Endodermal cell (in vitro differentiated cells): ENCODE measurements at regions not wholly inside any gene's neighbourhood (a gene's known extent, or its start where the extent isn't known, plus 50 kb on each side); places are given as distances from the start of the nearest gene placed in this dataset.
A peak's percentile ranks its signal among the peaks of the same experiment; 100 is the strongest.

Source experiments
- DNase-seq: peaks from one replicate; pipeline ENCODE4 v3.0.0-alpha.2; 2017
- H3K27ac ChIP-seq: 2 replicates; pipeline ENCODE4 v1.5.1; 2013; ENCODE audit warnings: mild to moderate bottlenecking, low read depth, low read length, moderate library complexity
- H3K27me3 ChIP-seq: 2 replicates; pipeline ENCODE4 v1.6.1; 2013; ENCODE audit warnings: mild to moderate bottlenecking, low read length, moderate library complexity; ENCODE audit not compliant: insufficient read depth, control insufficient read depth, poor library complexity, severe bottlenecking
- H3K36me3 ChIP-seq: 2 replicates; pipeline ENCODE4 v1.7.0; 2013; ENCODE audit warnings: mild to moderate bottlenecking, low read length, moderate library complexity; ENCODE audit not compliant: control insufficient read depth, insufficient read depth
- H3K4me1 ChIP-seq: one replicate; pipeline ENCODE4 v1.7.0; 2013; ENCODE audit warnings: low read length; ENCODE audit not compliant: control insufficient read depth, insufficient read depth
- H3K4me3 ChIP-seq: 2 replicates; pipeline ENCODE4 v1.5.1; 2013; ENCODE audit warnings: mild to moderate bottlenecking, low read length, moderate library complexity
- H3K9ac ChIP-seq: 2 replicates; pipeline ENCODE4 v1.6.1; 2013; ENCODE audit warnings: mild to moderate bottlenecking, low read length, moderate library complexity; ENCODE audit not compliant: poor library complexity, severe bottlenecking; ENCODE audit errors: extremely low read depth
- H3K9me3 ChIP-seq: 2 replicates; pipeline ENCODE4 v1.6.1; 2013; ENCODE audit warnings: mild to moderate bottlenecking, low read length, moderate library complexity; ENCODE audit not compliant: control insufficient read depth
- H3K27ac Mint-ChIP-seq: 2 replicates; pipeline ENCODE4 v1.8.0; 2020; ENCODE audit warnings: mixed read lengths
- H3K27me3 Mint-ChIP-seq: 2 replicates; pipeline ENCODE4 v1.8.0; 2021; ENCODE audit warnings: mild to moderate bottlenecking, mixed read lengths; ENCODE audit not compliant: insufficient read depth
- H3K36me3 Mint-ChIP-seq: 2 replicates; pipeline ENCODE4 v1.8.0; 2020; ENCODE audit warnings: low read depth, mixed read lengths
- H3K4me1 Mint-ChIP-seq: 2 replicates; pipeline ENCODE4 v1.8.0; 2020; ENCODE audit warnings: mixed read lengths
- H3K4me3 Mint-ChIP-seq: 2 replicates; pipeline ENCODE4 v1.8.0; 2020; ENCODE audit warnings: mild to moderate bottlenecking, moderate library complexity, mixed read lengths
- H3K9me3 Mint-ChIP-seq: 2 replicates; pipeline ENCODE4 v1.8.0; 2020; ENCODE audit warnings: mild to moderate bottlenecking, mixed read lengths
- WGBS, 2 experiments: methylation state at CpG; one replicate each; pipeline versions ENCODE4 v1.1.5 to v1.1.7; 2013; ENCODE audit warnings: missing lambda C conversion rate in 2 of 2, mixed read lengths in 1 of 2; ENCODE audit not compliant: insufficient coverage in 1 of 2, insufficient read length in 1 of 2; 5-methylcytosine and 5-hydroxymethylcytosine counted together
- TF ChIP-seq, protein P1 (sequence below): fragments of 200-600 bp; sonication (generic); conservative IDR thresholded peaks from 2 replicates; pipeline ENCODE4 v1.5.0; 2021; ENCODE audit warnings: antibody characterized with exemption, mild to moderate bottlenecking

DNA sequence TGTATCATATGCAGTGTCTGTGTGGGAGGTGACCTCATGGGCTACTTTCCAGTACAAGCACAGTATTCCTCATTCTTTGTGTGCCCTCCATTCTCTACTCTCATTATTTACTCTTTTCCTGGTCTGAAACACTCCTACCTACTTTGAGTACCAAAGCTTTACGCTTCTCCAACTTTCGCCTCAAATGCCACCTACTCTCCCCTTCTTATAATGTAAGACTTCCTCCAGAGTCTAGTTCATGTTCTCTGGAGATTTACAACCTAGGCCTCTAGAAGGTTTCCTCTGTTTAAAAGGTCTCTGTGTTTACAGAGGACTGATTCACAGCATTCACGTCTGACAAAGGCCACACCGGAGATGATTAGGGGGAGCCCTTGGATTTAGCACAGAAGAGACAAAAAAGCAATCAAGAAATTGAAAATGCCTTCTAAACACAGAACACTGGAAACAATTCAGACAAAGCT is 302.0 kb downstream of the KLF12 start:
- Mint-ChIP-seq H3K4me1 (peaks cover 24% of the 10 kb centered on the region), H3K9me3 (no peaks in the 10 kb centered on the region), H3K27ac (peak overlapping the region; percentile 42), H3K27me3 (no peaks in the 10 kb centered on the region), H3K4me3 (no peak overlapping the region), H3K36me3 (no peaks in the 10 kb centered on the region)
- no peak for DNase-seq
- Histone ChIP-seq H3K27me3 (no peaks in the 10 kb centered on the region), H3K36me3 (no peaks in the 10 kb centered on the region), H3K4me3 (no peak overlapping the region), H3K4me1 (peaks cover 6% of the 10 kb centered on the region), H3K9me3 (no peaks in the 10 kb centered on the region), H3K27ac (no peak overlapping the region), H3K9ac (no peak overlapping the region)
- TF ChIP-seq, protein P1, sequence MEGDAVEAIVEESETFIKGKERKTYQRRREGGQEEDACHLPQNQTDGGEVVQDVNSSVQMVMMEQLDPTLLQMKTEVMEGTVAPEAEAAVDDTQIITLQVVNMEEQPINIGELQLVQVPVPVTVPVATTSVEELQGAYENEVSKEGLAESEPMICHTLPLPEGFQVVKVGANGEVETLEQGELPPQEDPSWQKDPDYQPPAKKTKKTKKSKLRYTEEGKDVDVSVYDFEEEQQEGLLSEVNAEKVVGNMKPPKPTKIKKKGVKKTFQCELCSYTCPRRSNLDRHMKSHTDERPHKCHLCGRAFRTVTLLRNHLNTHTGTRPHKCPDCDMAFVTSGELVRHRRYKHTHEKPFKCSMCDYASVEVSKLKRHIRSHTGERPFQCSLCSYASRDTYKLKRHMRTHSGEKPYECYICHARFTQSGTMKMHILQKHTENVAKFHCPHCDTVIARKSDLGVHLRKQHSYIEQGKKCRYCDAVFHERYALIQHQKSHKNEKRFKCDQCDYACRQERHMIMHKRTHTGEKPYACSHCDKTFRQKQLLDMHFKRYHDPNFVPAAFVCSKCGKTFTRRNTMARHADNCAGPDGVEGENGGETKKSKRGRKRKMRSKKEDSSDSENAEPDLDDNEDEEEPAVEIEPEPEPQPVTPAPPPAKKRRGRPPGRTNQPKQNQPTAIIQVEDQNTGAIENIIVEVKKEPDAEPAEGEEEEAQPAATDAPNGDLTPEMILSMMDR, result no peak
- 65 to 73% methylated on average over 3 to 4 of the region's 4 CpGs for WGBS, 2 experiments

DNA sequence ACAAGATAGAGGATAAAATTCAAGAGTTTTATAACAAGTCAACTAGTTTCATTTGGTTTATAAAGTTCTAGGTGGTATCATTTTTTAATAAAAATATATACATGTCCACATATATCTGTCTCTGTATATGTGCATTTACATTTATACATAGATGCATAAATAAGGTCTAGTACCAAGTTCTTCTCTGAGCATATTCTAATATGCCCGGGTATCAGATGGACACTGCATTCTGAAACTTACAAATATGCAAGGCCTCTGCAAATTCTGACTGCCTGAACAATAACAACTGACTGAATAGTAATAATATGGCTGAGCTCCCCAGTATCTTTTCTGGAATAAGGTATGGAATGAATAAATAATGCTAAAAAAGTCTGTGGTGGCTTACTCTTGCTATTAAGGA is 304.8 kb downstream of the KLF12 start:
- peaks cover 7% of the 10 kb centered on the region for H3K36me3 Mint-ChIP-seq
- no peak overlapping the region for H3K27ac Mint-ChIP-seq
- H3K27me3 Mint-ChIP-seq, result no peaks in the 10 kb centered on the region
- peaks cover 21% of the 10 kb centered on the region for H3K4me1 Mint-ChIP-seq
- Histone ChIP-seq H3K4me3 (no peak overlapping the region), H3K36me3 (no peaks in the 10 kb centered on the region), H3K27ac (no peak overlapping the region), H3K4me1 (peaks cover 6% of the 10 kb centered on the region), H3K9ac (no peak overlapping the region), H3K9me3 (no peaks in the 10 kb centered on the region), H3K27me3 (no peaks in the 10 kb centered on the region)
- no peaks in the 10 kb centered on the region for H3K9me3 Mint-ChIP-seq
- H3K4me3 Mint-ChIP-seq, result no peak overlapping the region
- 100% methylated on average over 1 of the region's 1 CpG for WGBS, 2 experiments
- TF ChIP-seq, protein P1, result no peak
- no peak for DNase-seq

DNA sequence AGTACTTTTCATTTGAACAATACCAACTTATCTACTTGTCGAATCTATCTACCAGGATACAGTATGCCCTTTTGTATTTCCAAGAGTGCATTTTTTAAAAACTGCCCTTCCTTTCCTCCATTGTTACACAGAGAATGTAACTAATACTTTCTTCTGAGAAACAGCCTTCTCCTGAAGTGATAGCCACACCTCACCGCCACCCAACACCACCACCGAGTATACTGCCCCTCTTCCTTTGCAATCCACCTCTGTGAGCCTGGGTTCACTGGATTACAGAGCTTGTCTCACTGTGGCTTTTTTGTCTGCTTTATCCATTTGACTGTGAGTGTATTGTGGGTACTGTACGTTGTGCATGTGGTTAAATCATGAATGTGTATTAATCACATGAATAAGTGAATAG is 305.4 kb downstream of the KLF12 start:
- Mint-ChIP-seq H3K4me1 (peaks cover 21% of the 10 kb centered on the region), H3K9me3 (no peaks in the 10 kb centered on the region), H3K4me3 (no peak overlapping the region), H3K36me3 (peaks cover 7% of the 10 kb centered on the region), H3K27ac (no peak overlapping the region), H3K27me3 (no peaks in the 10 kb centered on the region)
- no peak for DNase-seq
- Histone ChIP-seq H3K4me3 (no peak overlapping the region), H3K27ac (no peak overlapping the region), H3K36me3 (no peaks in the 10 kb centered on the region), H3K4me1 (peaks cover 6% of the 10 kb centered on the region), H3K9ac (no peak overlapping the region), H3K27me3 (no peaks in the 10 kb centered on the region), H3K9me3 (no peaks in the 10 kb centered on the region)
- TF ChIP-seq, protein P1, result no peak
- WGBS, 2 experiments, result 82 to 88% methylated on average over 2 to 4 of the region's 4 CpGs
